Neural progenitor cell (in vitro differentiated cells): ENCODE measurements at regions not wholly inside any gene's neighbourhood (a gene's known extent, or its start where the extent isn't known, plus 50 kb on each side); places are given as distances from the start of the nearest gene placed in this dataset.

Experiments
- CTCF ChIP-seq: fragments of 200-600 bp; sonication (generic); IDR thresholded peaks from 2 replicates; pipeline ENCODE4 v1.5.1; 2017; ENCODE audit warnings: antibody characterized with exemption, mild to moderate bottlenecking
- EZH2 ChIP-seq: fragments of 200-600 bp; sonication (generic); IDR thresholded peaks from 2 replicates; pipeline ENCODE4 v1.6.1; 2017; ENCODE audit warnings: antibody characterized with exemption, mild to moderate bottlenecking, moderate library complexity

- TF ChIP-seq CTCF = no peak
- no peak for TF ChIP-seq EZH2
These were observed 114.6 kb downstream of the DDIT4L start for GRCh38 chr4:100075486-100076270.
